COLO668 (cell line): ENCODE measurements at regions not wholly inside any gene's neighbourhood (a gene's known extent, or its start where the extent isn't known, plus 50 kb on each side); places are given as distances from the start of the nearest gene placed in this dataset.

ENCODE experiments used
- DNase-seq: peaks from one replicate; lab custom pipeline; 2025; ENCODE audit not compliant: unreplicated experiment; lab: John Stamatoyannopoulos, UW

- DNase-seq: no peak
Measured at GRCh38 chr7:54701982-54702381, 57.0 kb downstream of the SEC61G start.

- DNase-seq: no peak
Measured at GRCh38 chr7:54699715-54700114, 59.3 kb downstream of the SEC61G start.

- no peak for DNase-seq
Measured at GRCh38 chr7:54697659-54698186, 61.3 kb downstream of the SEC61G start.

GRCh38 chr7:54690892-54691291 is 68.1 kb downstream of the SEC61G start:
- DNase-seq: no peak

- DNase-seq: no peak
Measured at GRCh38 chr7:54690050-54690443, 69.0 kb downstream of the SEC61G start.

- DNase-seq: no peak
Measured at GRCh38 chr7:54689394-54690049, 69.5 kb downstream of the SEC61G start.

- DNase-seq: no peak
Measured at GRCh38 chr7:54687462-54688212, 71.4 kb downstream of the SEC61G start.

GRCh38 chr7:54680377-54681005 is 78.5 kb downstream of the SEC61G start:
- no peak for DNase-seq

GRCh38 chr7:54679490-54679817 is 79.6 kb downstream of the SEC61G start:
- no peak for DNase-seq

GRCh38 chr7:54678763-54679489 is 80.1 kb downstream of the SEC61G start:
- no peak for DNase-seq

- DNase-seq: no peak
Measured at GRCh38 chr7:54674891-54675290, 84.1 kb downstream of the SEC61G start.

- DNase-seq: no peak
Measured at GRCh38 chr7:54672519-54672918, 86.5 kb downstream of the SEC61G start.

- peak; percentile 65 for DNase-seq
Measured at GRCh38 chr7:54664235-54665228, 94.5 kb downstream of the SEC61G start.

GRCh38 chr7:54663603-54664234 is 95.3 kb downstream of the SEC61G start:
- no peak for DNase-seq

- DNase-seq: no peak
Measured at GRCh38 chr7:54663186-54663585, 95.8 kb downstream of the SEC61G start.

- DNase-seq: no peak
Measured at GRCh38 chr7:54662701-54663100, 96.3 kb downstream of the SEC61G start.

- no peak for DNase-seq
Measured at GRCh38 chr7:54653905-54654304, 105.1 kb downstream of the SEC61G start.

GRCh38 chr7:54643064-54643463 is 100.9 kb downstream of the VSTM2A start:
- DNase-seq: no peak

- DNase-seq: no peak
Measured at GRCh38 chr7:54637712-54638396, 95.7 kb downstream of the VSTM2A start.
